GM18508 (cell line): ENCODE measurements at regions not wholly inside any gene's neighbourhood (a gene's known extent, or its start where the extent isn't known, plus 50 kb on each side); places are given as distances from the start of the nearest gene placed in this dataset.

Source experiments
- ATAC-seq: cut with Tn5 transposase; IDR thresholded peaks from one replicate; pipeline ENCODE4 v1.9.1; 2021; ENCODE audit warnings: moderate number of reproducible peaks; ENCODE audit not compliant: insufficient read depth, unreplicated experiment

GRCh38 chr9:79257228-79257781 is 314.5 kb upstream of the TLE4 start:
- no peak for ATAC-seq

GRCh38 chr9:79257790-79258351 is 313.9 kb upstream of the TLE4 start:
- no peak for ATAC-seq

GRCh38 chr9:79259858-79260257 is 311.9 kb upstream of the TLE4 start:
- ATAC-seq = no peak

- ATAC-seq = no peak
Measured at GRCh38 chr9:79263628-79264027, 308.1 kb upstream of the TLE4 start.

GRCh38 chr9:79264041-79264440 is 307.7 kb upstream of the TLE4 start:
- no peak for ATAC-seq

GRCh38 chr9:79264511-79265355 is 307.0 kb upstream of the TLE4 start:
- no peak for ATAC-seq

GRCh38 chr9:79266986-79267385 is 304.8 kb upstream of the TLE4 start:
- no peak for ATAC-seq

- no peak for ATAC-seq
Measured at GRCh38 chr9:79268806-79269205, 303.0 kb upstream of the TLE4 start.

- no peak for ATAC-seq
Measured at GRCh38 chr9:79273311-79273710, 298.5 kb upstream of the TLE4 start.

- no peak for ATAC-seq
Measured at GRCh38 chr9:79279356-79279755, 292.4 kb upstream of the TLE4 start.

- ATAC-seq = no peak
Measured at GRCh38 chr9:79280691-79281090, 291.1 kb upstream of the TLE4 start.

GRCh38 chr9:79284081-79284480 is 287.7 kb upstream of the TLE4 start:
- no peak for ATAC-seq

- no peak for ATAC-seq
Measured at GRCh38 chr9:79286992-79287707, 284.6 kb upstream of the TLE4 start.

- no peak for ATAC-seq
Measured at GRCh38 chr9:79287708-79288290, 284.0 kb upstream of the TLE4 start.

- no peak for ATAC-seq
Measured at GRCh38 chr9:79289856-79290255, 281.9 kb upstream of the TLE4 start.

- ATAC-seq = no peak
Measured at GRCh38 chr9:79292731-79293280, 279.0 kb upstream of the TLE4 start.

- ATAC-seq = no peak
Measured at GRCh38 chr9:79300068-79300467, 271.7 kb upstream of the TLE4 start.

- ATAC-seq = no peak
Measured at GRCh38 chr9:79301085-79301484, 270.7 kb upstream of the TLE4 start.

- no peak for ATAC-seq
Measured at GRCh38 chr9:79301551-79302391, 270.0 kb upstream of the TLE4 start.

GRCh38 chr9:79302569-79302968 is 269.2 kb upstream of the TLE4 start:
- ATAC-seq = no peak
